NOMO-1 treated with DMSO at 0.1 percent for 48 hours (cell line): ENCODE measurements at regions not wholly inside any gene's neighbourhood (a gene's known extent, or its start where the extent isn't known, plus 50 kb on each side); places are given as distances from the start of the nearest gene placed in this dataset.
"Not testable (repeated sequence)": the region's sequence is repeated elsewhere in the genome, so short reads cannot be mapped to it uniquely, and the experiment has no call there.

Source experiments
- DNase-seq: peaks from one replicate; lab custom pipeline; 2025; ENCODE audit not compliant: unreplicated experiment; lab: John Stamatoyannopoulos, UW

GRCh38 chr5:117743337-117743736 is 1168.7 kb upstream of the SEMA6A start:
- no peak for DNase-seq

- DNase-seq: no peak
These were observed 1167.1 kb upstream of the SEMA6A start for GRCh38 chr5:117741655-117742206.

GRCh38 chr5:117740268-117740667 is 1165.6 kb upstream of the SEMA6A start:
- no peak for DNase-seq

- DNase-seq: no peak
These were observed 1163.9 kb upstream of the SEMA6A start for GRCh38 chr5:117738571-117738970.

GRCh38 chr5:117736698-117737097 is 1162.1 kb upstream of the SEMA6A start:
- DNase-seq: no peak

- DNase-seq: no peak
These were observed 1159.4 kb upstream of the SEMA6A start for GRCh38 chr5:117734056-117734455.

- no peak for DNase-seq
These were observed 1158.4 kb upstream of the SEMA6A start for GRCh38 chr5:117733051-117733450.

GRCh38 chr5:117732264-117732663 is 1157.6 kb upstream of the SEMA6A start:
- DNase-seq: no peak

- no peak for DNase-seq
These were observed 1156.8 kb upstream of the SEMA6A start for GRCh38 chr5:117731446-117731845.

GRCh38 chr5:117720784-117721183 is 1146.2 kb upstream of the SEMA6A start:
- not testable (repeated sequence) for DNase-seq

- no peak for DNase-seq
These were observed 1144.8 kb upstream of the SEMA6A start for GRCh38 chr5:117719413-117719812.

GRCh38 chr5:117713585-117714198 is 1139.1 kb upstream of the SEMA6A start:
- DNase-seq: no peak

GRCh38 chr5:117701062-117701461 is 1126.4 kb upstream of the SEMA6A start:
- no peak for DNase-seq

- no peak for DNase-seq
These were observed 1118.0 kb upstream of the SEMA6A start for GRCh38 chr5:117692606-117693005.

GRCh38 chr5:117691081-117691870 is 1116.7 kb upstream of the SEMA6A start:
- no peak for DNase-seq

- no peak for DNase-seq
These were observed 1116.0 kb upstream of the SEMA6A start for GRCh38 chr5:117690612-117691011.

GRCh38 chr5:117686926-117687325 is 1112.3 kb upstream of the SEMA6A start:
- no peak for DNase-seq

- DNase-seq: no peak
These were observed 1107.8 kb upstream of the SEMA6A start for GRCh38 chr5:117682416-117682815.

- no peak for DNase-seq
These were observed 1107.0 kb upstream of the SEMA6A start for GRCh38 chr5:117681431-117682254.

- no peak for DNase-seq
These were observed 1105.8 kb upstream of the SEMA6A start for GRCh38 chr5:117680426-117680825.

- DNase-seq: no peak
These were observed 1104.4 kb upstream of the SEMA6A start for GRCh38 chr5:117679046-117679445.
